ENCODE measurements at regions not wholly inside any gene's neighbourhood (a gene's known extent, or its start where the extent isn't known, plus 50 kb on each side); places are given as distances from the start of the nearest gene placed in this dataset.
"Not testable (repeated sequence)": the region's sequence is repeated elsewhere in the genome, so short reads cannot be mapped to it uniquely, and the experiment has no call there.

DNA sequence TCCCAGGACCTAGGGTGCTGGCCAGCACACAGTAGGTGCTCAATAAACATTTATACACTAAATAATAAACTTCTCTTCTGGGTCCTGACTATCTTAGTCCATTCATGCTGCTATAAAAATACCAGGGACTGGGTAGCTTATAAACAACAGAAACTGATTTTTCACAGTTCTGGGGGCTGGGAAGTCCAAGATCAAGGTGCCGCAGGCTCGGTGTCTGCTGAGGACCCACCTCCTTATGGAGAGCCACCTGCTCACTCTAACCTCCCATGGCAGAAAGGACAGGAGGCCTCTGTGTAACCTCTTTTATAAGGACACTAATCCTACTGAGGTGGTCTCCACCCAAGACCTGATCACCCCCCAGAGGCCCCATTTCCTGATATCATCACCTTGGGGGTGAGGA, 114.4 kb upstream of the IQSEC1 start:
- TF ChIP-seq EP300 (IDR thresholded peaks at IDR 0.05), result no peak
- TF ChIP-seq POLR2A (IDR thresholded peaks at IDR 0.05), result no peak
- TF ChIP-seq, protein P1, sequence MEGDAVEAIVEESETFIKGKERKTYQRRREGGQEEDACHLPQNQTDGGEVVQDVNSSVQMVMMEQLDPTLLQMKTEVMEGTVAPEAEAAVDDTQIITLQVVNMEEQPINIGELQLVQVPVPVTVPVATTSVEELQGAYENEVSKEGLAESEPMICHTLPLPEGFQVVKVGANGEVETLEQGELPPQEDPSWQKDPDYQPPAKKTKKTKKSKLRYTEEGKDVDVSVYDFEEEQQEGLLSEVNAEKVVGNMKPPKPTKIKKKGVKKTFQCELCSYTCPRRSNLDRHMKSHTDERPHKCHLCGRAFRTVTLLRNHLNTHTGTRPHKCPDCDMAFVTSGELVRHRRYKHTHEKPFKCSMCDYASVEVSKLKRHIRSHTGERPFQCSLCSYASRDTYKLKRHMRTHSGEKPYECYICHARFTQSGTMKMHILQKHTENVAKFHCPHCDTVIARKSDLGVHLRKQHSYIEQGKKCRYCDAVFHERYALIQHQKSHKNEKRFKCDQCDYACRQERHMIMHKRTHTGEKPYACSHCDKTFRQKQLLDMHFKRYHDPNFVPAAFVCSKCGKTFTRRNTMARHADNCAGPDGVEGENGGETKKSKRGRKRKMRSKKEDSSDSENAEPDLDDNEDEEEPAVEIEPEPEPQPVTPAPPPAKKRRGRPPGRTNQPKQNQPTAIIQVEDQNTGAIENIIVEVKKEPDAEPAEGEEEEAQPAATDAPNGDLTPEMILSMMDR (IDR thresholded peaks at IDR 0.05), result no peak
- DNase-seq (ENCODE audit: low spot score in 2 of 2), result no peak
- no peak overlapping the region for H3K4me3 ChIP-seq
- no peak overlapping the region for H3K27ac ChIP-seq
- no peaks in the 10 kb centered on the region for H3K27me3 ChIP-seq
- WGBS, 2 donors, result 97 to 100% methylated on average over 2 of the region's 2 CpGs
- peaks cover 0 to 38% (median 1%) of the 10 kb centered on the region in 4 donors for H3K9me3 ChIP-seq
- H3K4me1 ChIP-seq, result no peaks in the 10 kb centered on the region
- H3K36me3 ChIP-seq, result no peaks in the 10 kb centered on the region

DNA sequence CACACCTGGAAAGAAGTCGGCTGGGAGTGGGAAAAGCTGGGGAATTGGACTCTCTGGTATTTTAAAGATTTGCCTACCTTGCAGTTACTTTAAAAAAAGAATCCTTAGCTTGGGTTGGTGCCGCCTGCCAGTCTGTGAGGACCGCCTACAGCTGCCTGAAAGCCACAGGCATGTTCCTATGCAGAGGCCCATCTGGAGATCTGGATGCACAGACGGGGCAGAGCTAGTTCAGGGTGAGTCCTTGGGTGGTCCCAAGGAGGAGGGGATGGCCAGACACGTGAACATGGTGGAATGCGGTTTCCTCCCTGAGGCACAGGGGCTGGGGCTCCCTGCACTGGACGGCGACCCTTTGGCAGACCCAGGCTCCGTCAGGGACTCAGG, 113.2 kb upstream of the IQSEC1 start:
- Histone ChIP-seq H3K4me1 (no peaks in the 10 kb centered on the region), H3K9me3 (peaks cover 0 to 39% (median 1%) of the 10 kb centered on the region in 4 donors), H3K27me3 (no peaks in the 10 kb centered on the region), H3K4me3 (no peak overlapping the region), H3K27ac (no peak overlapping the region), H3K36me3 (no peaks in the 10 kb centered on the region)
- TF ChIP-seq, protein P1 (IDR thresholded peaks at IDR 0.05), result no peak
- TF ChIP-seq EP300 (IDR thresholded peaks at IDR 0.05) (no peak), POLR2A (IDR thresholded peaks at IDR 0.05) (no peak)
- WGBS, 2 donors, result 38 to 59% methylated on average over 9 of the region's 9 CpGs
- no peak for DNase-seq (ENCODE audit: low spot score in 2 of 2)

DNA sequence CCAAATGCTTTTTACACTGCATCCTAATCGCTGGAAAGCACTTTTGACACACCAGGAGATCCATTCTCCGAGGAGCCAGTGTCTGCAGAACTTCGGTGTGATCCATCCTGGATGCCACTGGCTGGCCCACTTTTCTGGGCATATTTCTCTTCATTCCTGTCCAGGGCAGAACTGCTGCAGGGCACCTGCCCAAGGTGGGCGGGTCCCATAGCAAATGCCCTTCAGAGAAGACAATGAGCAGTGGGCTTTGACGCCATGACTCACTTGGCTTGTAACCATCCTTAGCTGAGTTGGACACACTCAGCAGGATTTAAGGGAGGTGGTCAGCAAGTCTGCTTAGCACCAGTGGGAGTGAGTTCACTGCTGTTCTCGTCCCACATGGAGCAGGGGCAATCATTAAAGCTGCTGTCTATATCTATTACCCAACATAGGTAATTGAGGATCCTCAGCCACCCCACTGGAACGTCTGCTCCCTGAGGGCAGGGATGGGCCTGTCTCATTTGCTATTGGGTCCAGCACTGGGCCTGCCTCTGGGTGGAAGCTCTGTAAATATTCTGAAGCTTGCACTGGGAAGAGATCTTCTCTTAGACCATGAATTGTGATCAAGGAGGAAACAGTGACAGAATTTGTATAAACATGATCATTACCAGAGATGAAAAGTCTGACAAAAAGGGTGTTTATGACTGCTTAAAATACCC, 112.7 kb upstream of the IQSEC1 start:
- peaks cover 0 to 43% (median 1%) of the 10 kb centered on the region in 4 donors for H3K9me3 ChIP-seq
- no peak overlapping the region for H3K27ac ChIP-seq
- H3K4me1 ChIP-seq, result no peaks in the 10 kb centered on the region
- 84 to 92% methylated on average over 7 of the region's 7 CpGs for WGBS, 2 donors
- no peak overlapping the region for H3K4me3 ChIP-seq
- H3K27me3 ChIP-seq, result no peaks in the 10 kb centered on the region
- no peak for DNase-seq (ENCODE audit: low spot score in 2 of 2)
- no peaks in the 10 kb centered on the region for H3K36me3 ChIP-seq
- no peak for TF ChIP-seq EP300 (IDR thresholded peaks at IDR 0.05)
- no peak for TF ChIP-seq POLR2A (IDR thresholded peaks at IDR 0.05)
- TF ChIP-seq, protein P1 (IDR thresholded peaks at IDR 0.05), result no peak

DNA sequence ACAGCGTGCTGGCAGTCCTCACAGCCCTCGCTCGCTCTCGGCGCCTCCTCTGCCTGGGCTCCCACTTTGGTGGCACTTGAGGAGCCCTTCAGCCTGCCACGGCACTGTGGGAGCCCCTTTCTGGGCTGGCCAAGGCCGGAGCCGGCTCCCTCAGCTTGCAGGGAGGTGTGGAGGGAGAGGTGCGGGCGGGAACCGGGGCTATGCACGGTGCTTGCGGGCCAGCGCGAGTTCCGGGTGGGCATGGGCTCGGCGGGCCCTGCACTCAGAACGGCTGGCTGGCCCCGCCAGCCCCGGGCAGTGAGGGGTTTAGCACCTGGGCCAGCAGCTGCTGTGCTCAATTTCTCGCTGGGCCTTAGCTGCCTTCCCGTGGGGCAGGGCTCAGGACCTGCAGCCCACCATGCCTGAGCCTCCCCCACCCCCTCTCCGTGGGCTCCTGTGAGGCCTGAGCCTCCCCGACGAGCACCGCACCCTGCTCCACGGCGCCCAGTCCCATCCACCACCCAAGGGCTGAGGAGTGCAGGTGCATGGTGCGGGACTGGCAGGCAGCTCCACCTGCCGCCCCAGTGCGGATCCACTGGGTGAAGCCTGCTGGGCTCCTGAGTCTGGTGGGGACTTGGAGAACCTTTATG, 106.5 kb upstream of the IQSEC1 start:
- H3K4me1 ChIP-seq; DNase-seq (ENCODE audit: low spot score in 2 of 2); H3K4me3 ChIP-seq; H3K27me3 ChIP-seq; H3K27ac ChIP-seq; H3K36me3 ChIP-seq: not testable (repeated sequence)
- H3K9me3 ChIP-seq, result peaks cover 0 to 44% (median 7%) of the 10 kb centered on the region in 4 donors
- WGBS, 2 donors, result 96 to 98% methylated on average over 25 to 29 of the region's 32 CpGs

DNA sequence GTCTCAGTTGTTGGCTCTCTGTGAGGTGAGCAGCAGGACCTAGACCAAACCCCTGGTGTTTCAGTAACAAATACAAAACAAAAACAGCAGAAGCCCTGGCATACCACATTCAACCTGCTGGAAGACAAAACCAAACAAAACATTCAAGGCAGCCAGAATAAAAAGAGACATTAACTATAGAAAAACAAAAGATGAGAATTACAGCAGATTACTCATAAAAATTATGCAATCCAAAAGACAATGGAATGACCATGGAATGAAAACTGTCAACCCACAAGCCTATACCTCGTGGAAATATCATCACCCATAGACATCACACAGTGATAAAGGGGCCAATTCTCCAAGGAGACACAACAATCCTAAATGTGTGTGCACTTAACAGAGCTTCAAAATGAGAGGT, 106.0 kb upstream of the IQSEC1 start:
- Histone ChIP-seq H3K4me3 (no peak overlapping the region), H3K9me3 (peaks cover 0 to 39% (median 7%) of the 10 kb centered on the region in 4 donors), H3K27me3 (no peaks in the 10 kb centered on the region), H3K27ac (no peak overlapping the region), H3K4me1 (no peaks in the 10 kb centered on the region), H3K36me3 (no peaks in the 10 kb centered on the region)
- DNase-seq (ENCODE audit: low spot score in 2 of 2), result no peak
- TF ChIP-seq, protein P1 (IDR thresholded peaks at IDR 0.05), result no peak
- TF ChIP-seq POLR2A (IDR thresholded peaks at IDR 0.05) (no peak), EP300 (IDR thresholded peaks at IDR 0.05) (no peak)
- WGBS, 2 donors, result 65 to 78% methylated on average over 1 of the region's 1 CpG
